ENCODE measurements at regions not wholly inside any gene's neighbourhood (a gene's known extent, or its start where the extent isn't known, plus 50 kb on each side); places are given as distances from the start of the nearest gene placed in this dataset.

DNA sequence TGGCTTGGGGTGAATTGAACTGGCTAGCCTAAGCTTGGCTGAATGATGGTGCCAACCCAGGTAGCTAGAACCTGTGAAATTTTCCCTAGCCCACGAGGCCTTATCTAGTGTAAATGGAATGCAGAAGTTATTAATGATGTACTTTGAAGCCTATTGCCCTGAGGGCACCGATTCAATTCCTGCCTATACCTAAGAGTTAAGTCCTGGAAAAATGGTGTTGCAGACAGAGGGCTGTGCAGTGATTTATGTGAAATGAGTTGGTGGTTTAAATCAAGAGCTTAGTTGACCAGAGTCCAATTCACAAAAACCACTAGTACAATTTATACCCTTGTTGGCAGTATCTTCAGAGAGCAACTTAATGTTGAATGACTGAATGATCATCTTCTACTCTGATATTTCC, 373.8 kb upstream of the JAG1 start:
- intact Hi-C loops (cut with micrococcal nuclease): no loop called here
- BruUV-seq (replicated peaks): no TSS peak
- no peaks in the 10 kb centered on the region for H3K9me2 ChIP-seq (ENCODE audit: insufficient read depth)

More for the DNA sequence above, 373.8 kb upstream of the JAG1 start:
- no peaks in the 10 kb centered on the region for H3K36me3 ChIP-seq (ENCODE audit: control insufficient read depth in 1 of 2, insufficient read depth in 2 of 2, low read length in 2 of 2)
- RAD21 ChIA-PET (ENCODE audit: low non-redundant PET in 1 of 2, low total read pairs in 2 of 2, uncharacterized antibody in 2 of 2, unreplicated experiment in 2 of 2): no interaction called here
- H3K79me2 ChIP-seq (ENCODE audit: insufficient read depth, low read length): no peaks in the 10 kb centered on the region
- POLR2A ChIA-PET: no interaction called here
- CTCF ChIA-PET: no interaction called here
- H3K27me3 ChIP-seq (ENCODE audit: insufficient read depth, low read length): no peaks in the 10 kb centered on the region
- H3K4me2 ChIP-seq (ENCODE audit: low read length): no peak overlapping the region
- ATAC-seq (no peak), DNase-seq (ENCODE audit: low read depth, low spot score) (no peak)
- H4K20me1 ChIP-seq (ENCODE audit: insufficient read depth): no peaks in the 10 kb centered on the region
- no peaks in the 10 kb centered on the region; a peak in 1 of 4 replicates for H3K4me1 ChIP-seq (ENCODE audit: control insufficient read depth in 1 of 2, insufficient read depth in 2 of 2, low read length in 2 of 2)
- H3K27ac ChIP-seq (ENCODE audit: low read depth, low read length): no peak overlapping the region
- no peak overlapping the region for H3K9ac ChIP-seq (ENCODE audit: low read length)
- TF ChIP-seq, protein P1, sequence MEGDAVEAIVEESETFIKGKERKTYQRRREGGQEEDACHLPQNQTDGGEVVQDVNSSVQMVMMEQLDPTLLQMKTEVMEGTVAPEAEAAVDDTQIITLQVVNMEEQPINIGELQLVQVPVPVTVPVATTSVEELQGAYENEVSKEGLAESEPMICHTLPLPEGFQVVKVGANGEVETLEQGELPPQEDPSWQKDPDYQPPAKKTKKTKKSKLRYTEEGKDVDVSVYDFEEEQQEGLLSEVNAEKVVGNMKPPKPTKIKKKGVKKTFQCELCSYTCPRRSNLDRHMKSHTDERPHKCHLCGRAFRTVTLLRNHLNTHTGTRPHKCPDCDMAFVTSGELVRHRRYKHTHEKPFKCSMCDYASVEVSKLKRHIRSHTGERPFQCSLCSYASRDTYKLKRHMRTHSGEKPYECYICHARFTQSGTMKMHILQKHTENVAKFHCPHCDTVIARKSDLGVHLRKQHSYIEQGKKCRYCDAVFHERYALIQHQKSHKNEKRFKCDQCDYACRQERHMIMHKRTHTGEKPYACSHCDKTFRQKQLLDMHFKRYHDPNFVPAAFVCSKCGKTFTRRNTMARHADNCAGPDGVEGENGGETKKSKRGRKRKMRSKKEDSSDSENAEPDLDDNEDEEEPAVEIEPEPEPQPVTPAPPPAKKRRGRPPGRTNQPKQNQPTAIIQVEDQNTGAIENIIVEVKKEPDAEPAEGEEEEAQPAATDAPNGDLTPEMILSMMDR (IDR thresholded peaks at IDR 0.05 in 2 of 3, conservative IDR thresholded peaks at IDR 0.05 in 1 of 3; ENCODE audit: borderline replicate concordance in 1 of 3, insufficient read depth in 1 of 3, low read depth in 2 of 3, low read length in 2 of 3): no peak
- no peak for TF ChIP-seq JUND (IDR thresholded peaks at IDR 0.05)
- TF ChIP-seq EGR1 (IDR thresholded peaks at IDR 0.05; ENCODE audit: low read depth): no peak
- no peak for TF ChIP-seq EZH2phosphoT487 (IDR thresholded peaks at IDR 0.05; ENCODE audit: borderline replicate concordance)
- TF ChIP-seq, protein P2, sequence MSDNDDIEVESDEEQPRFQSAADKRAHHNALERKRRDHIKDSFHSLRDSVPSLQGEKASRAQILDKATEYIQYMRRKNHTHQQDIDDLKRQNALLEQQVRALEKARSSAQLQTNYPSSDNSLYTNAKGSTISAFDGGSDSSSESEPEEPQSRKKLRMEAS (IDR thresholded peaks at IDR 0.05): no peak
- no peak for TF ChIP-seq TCF7L2 (IDR thresholded peaks at IDR 0.05; ENCODE audit: borderline replicate concordance, extremely low read depth, insufficient read depth, insufficient read length)
- TF ChIP-seq SRF (IDR thresholded peaks at IDR 0.05; ENCODE audit: low read depth): no peak
- no peak for TF ChIP-seq SIN3A (IDR thresholded peaks at IDR 0.05; ENCODE audit: low read depth)
- TF ChIP-seq, protein P3, sequence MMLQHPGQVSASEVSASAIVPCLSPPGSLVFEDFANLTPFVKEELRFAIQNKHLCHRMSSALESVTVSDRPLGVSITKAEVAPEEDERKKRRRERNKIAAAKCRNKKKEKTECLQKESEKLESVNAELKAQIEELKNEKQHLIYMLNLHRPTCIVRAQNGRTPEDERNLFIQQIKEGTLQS (IDR thresholded peaks at IDR 0.05): no peak
- H3K9me3 ChIP-seq (ENCODE audit: control insufficient read depth in 1 of 2, insufficient read depth in 1 of 2, low read depth in 1 of 2, low read length in 2 of 2): no peaks in the 10 kb centered on the region
- no peak overlapping the region for H2AFZ ChIP-seq (ENCODE audit: low read depth, low read length, poor library complexity, severe bottlenecking)
- H3K4me3 ChIP-seq (replicated peaks in 1 of 2; ENCODE audit: low read depth in 1 of 2, low read length in 2 of 2): no peak overlapping the region
